K562 (cell line): ENCODE measurements at regions not wholly inside any gene's neighbourhood (a gene's known extent, or its start where the extent isn't known, plus 50 kb on each side); places are given as distances from the start of the nearest gene placed in this dataset.

Experiments used
- ATAC-seq: fragments of 200-7000 bp; cut with Tn5 transposase; 3 replicates; pipeline ENCODE4 v1.9.1; 2020; ENCODE audit warnings: moderate library complexity
- BruUV-seq: library from RNA; stranded (reverse); fragments of 400-500 nt; replicated peaks from 2 replicates; lab custom pipeline; 2021; lab: Mats Ljungman, UMichigan
- CTCF ChIA-PET: fragments of 300-600 bp; formaldehyde crosslinking; extraction: SDS; loops from one replicate; lab custom pipeline; 2021; ENCODE audit warnings: low intra/inter-chr PET ratio; lab: Yijun Ruan, JAX
- POLR2A ChIA-PET: fragments of 300-600, 350-650 bp; sonication (Branson Sonifier 250); formaldehyde crosslinking; extraction: SDS; loops from one replicate; lab custom pipeline; 2021; ENCODE audit warnings: antibody characterized with exemption, inconsistent platforms; lab: Yijun Ruan, JAX
- DNase-seq, 4 experiments: peaks; one replicate each; pipeline versions ENCODE4 v3.0.0 to v3.0.0-alpha.2; 2011 to 2018; ENCODE audit warnings: low spot score in 3 of 4, mixed read lengths in 3 of 4; ENCODE audit errors: extremely low read depth in 1 of 4
- FAIRE-seq: peaks from 2 replicates; lab custom pipeline; 2011; peaks lifted over from hg19 to GRCh38; lab: Jason Lieb, UNC
- H2AFZ ChIP-seq: 2 replicates; pipeline ENCODE4 v1.6.0; 2011; ENCODE audit warnings: low read depth, low read length, control low read depth, inconsistent platforms
- H3K27ac ChIP-seq: fragments of 200-600 bp; 3 replicates; pipeline ENCODE4 v1.8.0; 2011; ENCODE audit warnings: low read depth, mild to moderate bottlenecking, control low read depth, inconsistent platforms, low read length, moderate library complexity, mixed read lengths; ENCODE audit errors: extremely low read depth
- H3K27me3 ChIP-seq, 2 experiments: fragments of 300-600 bp in 1 of 2; 2 replicates in 1 of 2; 3 replicates in 1 of 2; pipeline versions ENCODE4 v1.6.0 to v1.8.0; 2011; ENCODE audit warnings: inconsistent platforms in 2 of 2, low read length in 2 of 2, mild to moderate bottlenecking in 1 of 2, mixed read lengths in 1 of 2, moderate library complexity in 1 of 2; ENCODE audit not compliant: control insufficient read depth in 2 of 2, insufficient read depth in 2 of 2
- H3K36me3 ChIP-seq: fragments of 300-600 bp; 3 replicates; pipeline ENCODE4 v1.8.0; 2011; ENCODE audit warnings: mild to moderate bottlenecking, low read length, inconsistent platforms; ENCODE audit not compliant: control insufficient read depth, insufficient read depth
- H3K4me1 ChIP-seq, 2 experiments: fragments of 200-600 bp in 1 of 2; replicated peaks in 1 of 2; 2 replicates in 1 of 2; 3 replicates in 1 of 2; pipeline versions ENCODE4 v1.5.1 to v1.8.0; 2011; ENCODE audit warnings: inconsistent platforms in 2 of 2, low read length in 2 of 2, mild to moderate bottlenecking in 1 of 2, mixed read lengths in 1 of 2, moderate library complexity in 1 of 2; ENCODE audit not compliant: control insufficient read depth in 2 of 2, insufficient read depth in 2 of 2
- H3K4me2 ChIP-seq: 2 replicates; pipeline ENCODE4 v1.6.1; 2011; ENCODE audit warnings: low read length, control low read depth, inconsistent platforms, mixed read lengths; ENCODE audit not compliant: insufficient read depth
- H3K4me3 ChIP-seq: fragments of 200-600 bp; sonication (generic), shearing (Covaris generic); 2 replicates; pipeline ENCODE4 v1.5.1; 2016; ENCODE audit warnings: control low read depth, inconsistent platforms
- H3K79me2 ChIP-seq: fragments of 200-600 bp; 3 replicates; pipeline ENCODE4 v1.8.0; 2011; ENCODE audit warnings: low read length, inconsistent platforms; ENCODE audit not compliant: control insufficient read depth, insufficient read depth
- H3K9ac ChIP-seq, 2 experiments: 2 replicates each; pipeline versions ENCODE4 v1.6.0 to v1.6.1; 2011; ENCODE audit warnings: low read depth in 2 of 2, low read length in 2 of 2, control low read depth in 1 of 2, inconsistent platforms in 1 of 2, mild to moderate bottlenecking in 1 of 2, mixed read lengths in 1 of 2; ENCODE audit not compliant: insufficient read depth in 1 of 2
- H3K9me1 ChIP-seq: one replicate; pipeline ENCODE4 v1.6.0; 2011; ENCODE audit warnings: inconsistent platforms, mild to moderate bottlenecking, low read length, moderate library complexity; ENCODE audit not compliant: control insufficient read depth, insufficient read depth
- H3K9me3 ChIP-seq: replicated peaks from 2 replicates; pipeline ENCODE4 v1.5.1; 2011; ENCODE audit warnings: low read depth, low read length, inconsistent platforms; ENCODE audit not compliant: control insufficient read depth, insufficient read depth
- H4K20me1 ChIP-seq: replicated peaks from 2 replicates; pipeline ENCODE4 v1.6.1; 2011; ENCODE audit warnings: low read length, inconsistent platforms, mixed read lengths; ENCODE audit not compliant: control insufficient read depth, insufficient read depth
- CUX1 ChIP-seq: fragments of 200-800 bp; sonication (Bioruptor generic); IDR thresholded peaks from 2 replicates; pipeline ENCODE4 v1.6.1; 2016; ENCODE audit warnings: missing genetic modification characterization, missing compliant biosample characterization
- FOXJ2 ChIP-seq: fragments of 200-800 bp; sonication (Bioruptor generic); IDR thresholded peaks from 2 replicates; pipeline ENCODE4 v1.6.1; 2016; ENCODE audit warnings: missing genetic modification characterization, missing compliant biosample characterization
- PCBP1 ChIP-seq: fragments of 200-400 bp; formaldehyde crosslinking; IDR thresholded peaks from 2 replicates; pipeline ENCODE4 v1.6.1; 2018; ENCODE audit warnings: mild to moderate bottlenecking, low read depth, low read length; ENCODE audit not compliant: poor library complexity, severe bottlenecking
- SP1 ChIP-seq: sonication (generic); formaldehyde crosslinking; IDR thresholded peaks from 2 replicates; pipeline ENCODE4 v1.8.1; 2022; ENCODE audit warnings: mild to moderate bottlenecking, missing genetic modification reagents
- ZNF165 ChIP-seq: fragments of 250-450 bp; sonication (Bioruptor Pico); IDR thresholded peaks from 2 replicates; pipeline ENCODE4 v1.4.0; 2020; ENCODE audit warnings: borderline replicate concordance
- ZNF263 ChIP-seq: sonication (generic); formaldehyde crosslinking; IDR thresholded peaks from 2 replicates; pipeline ENCODE4 v1.8.0; 2022; ENCODE audit warnings: mild to moderate bottlenecking, missing genetic modification reagents, borderline replicate concordance
- ZNF445 ChIP-seq: fragments of 250-450 bp; sonication (Bioruptor Pico); IDR thresholded peaks from 2 replicates; pipeline ENCODE4 v1.4.0; 2020; ENCODE audit warnings: low read depth, mild to moderate bottlenecking, moderate library complexity
- ZNF512 ChIP-seq: IDR thresholded peaks from 2 replicates; pipeline ENCODE4 v1.6.1; 2016; ENCODE audit warnings: missing genetic modification characterization, missing compliant biosample characterization
- WGBS: fragments of 100-300 bp; shearing (Covaris generic); methylation state at CpG from one replicate; pipeline ENCODE4 v1.1.6; 2016; ENCODE audit warnings: low coverage, mixed read lengths; ENCODE audit not compliant: insufficient coverage; ENCODE audit errors: missing lambda C conversion rate; 5-methylcytosine and 5-hydroxymethylcytosine counted together
- in situ Hi-C: fragments of 300-500 bp; cut with MboI; formaldehyde crosslinking; loops from 4 replicates; pipeline ENCODE4 v1.15.0; 2018; ENCODE audit warnings: inconsistent platforms, mixed read lengths
- intact Hi-C: fragments of 100-400 bp; cut with micrococcal nuclease; formaldehyde crosslinking; loops from 2 replicates; pipeline ENCODE4 v1.14.2; 2022
- TF ChIP-seq, protein P1 (sequence below): fragments of 450-650 bp; IDR thresholded peaks from 2 replicates; pipeline ENCODE4 v1.7.0; 2016; ENCODE audit warnings: borderline replicate concordance
- TF ChIP-seq, protein P2 (sequence below): fragments of 450-650 bp; IDR thresholded peaks from 2 replicates; pipeline ENCODE4 v1.7.1; 2018; ENCODE audit warnings: mild to moderate bottlenecking, low read depth; ENCODE audit not compliant: partially characterized antibody

DNA sequence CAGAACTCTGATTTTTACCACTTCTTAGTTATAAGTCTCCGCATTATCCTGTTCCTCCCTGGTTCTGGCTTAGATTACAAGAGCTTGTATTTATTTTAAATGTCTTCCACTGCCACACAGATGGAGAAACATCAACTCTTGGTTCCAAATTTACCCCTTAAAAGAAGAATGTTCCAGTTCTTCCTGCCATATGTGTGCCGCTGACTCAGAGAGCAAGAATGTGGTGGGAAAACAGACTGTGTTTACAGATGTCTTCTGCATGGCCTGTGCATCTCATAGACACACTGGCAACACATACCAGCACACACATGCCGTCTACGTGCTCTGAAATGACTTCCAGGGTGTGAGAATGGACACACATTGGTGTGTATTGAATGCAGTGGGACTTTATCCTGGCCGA, 383.0 kb downstream of the LRIG3 start (continued):
- TF ChIP-seq CUX1 (no peak), ZNF445 (no peak), ZNF165 (no peak)

DNA sequence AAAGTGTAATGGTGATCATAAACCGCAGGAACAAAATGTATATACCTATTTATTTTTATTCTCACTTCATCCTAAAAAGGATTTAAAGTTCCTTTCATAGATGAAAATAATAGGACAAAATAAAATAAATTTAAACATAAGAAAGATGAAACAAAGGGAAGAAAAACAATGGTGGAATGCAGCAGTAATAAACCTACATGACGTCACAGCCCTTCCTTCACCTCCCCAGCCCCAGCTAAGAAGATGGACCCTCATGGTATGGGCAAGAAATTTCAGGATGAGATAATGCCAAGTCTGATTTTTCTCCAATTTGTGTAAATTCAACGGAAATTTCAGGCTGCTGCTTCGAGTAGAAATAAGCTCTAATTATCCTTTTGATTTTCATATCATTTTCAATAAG, 381.0 kb downstream of the LRIG3 start:
- Histone ChIP-seq H3K4me2 (no peak overlapping the region), H3K9me1 (no peaks in the 10 kb centered on the region), H2AFZ (no peak overlapping the region), H3K27me3 (no peaks in the 10 kb centered on the region), H3K79me2 (no peaks in the 10 kb centered on the region), H3K9me3 (no peaks in the 10 kb centered on the region), H3K36me3 (no peaks in the 10 kb centered on the region), H3K27ac (no peak overlapping the region), H4K20me1 (no peaks in the 10 kb centered on the region), H3K9ac (no peak overlapping the region), H3K4me1 (no peaks in the 10 kb centered on the region), H3K4me3 (no peak overlapping the region)
- no peak for ATAC-seq
- POLR2A ChIA-PET = no interaction called here
- no peak for DNase-seq
- CTCF ChIA-PET = no interaction called here
- no TSS peak for BruUV-seq
- intact Hi-C loops (no loop called here), in situ Hi-C loops (no loop called here)
- FAIRE-seq = no peak
- 4% methylated on average over 4 of the region's 4 CpGs for WGBS
- TF ChIP-seq, protein P1, sequence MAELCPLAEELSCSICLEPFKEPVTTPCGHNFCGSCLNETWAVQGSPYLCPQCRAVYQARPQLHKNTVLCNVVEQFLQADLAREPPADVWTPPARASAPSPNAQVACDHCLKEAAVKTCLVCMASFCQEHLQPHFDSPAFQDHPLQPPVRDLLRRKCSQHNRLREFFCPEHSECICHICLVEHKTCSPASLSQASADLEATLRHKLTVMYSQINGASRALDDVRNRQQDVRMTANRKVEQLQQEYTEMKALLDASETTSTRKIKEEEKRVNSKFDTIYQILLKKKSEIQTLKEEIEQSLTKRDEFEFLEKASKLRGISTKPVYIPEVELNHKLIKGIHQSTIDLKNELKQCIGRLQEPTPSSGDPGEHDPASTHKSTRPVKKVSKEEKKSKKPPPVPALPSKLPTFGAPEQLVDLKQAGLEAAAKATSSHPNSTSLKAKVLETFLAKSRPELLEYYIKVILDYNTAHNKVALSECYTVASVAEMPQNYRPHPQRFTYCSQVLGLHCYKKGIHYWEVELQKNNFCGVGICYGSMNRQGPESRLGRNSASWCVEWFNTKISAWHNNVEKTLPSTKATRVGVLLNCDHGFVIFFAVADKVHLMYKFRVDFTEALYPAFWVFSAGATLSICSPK = no peak
- no peak for TF ChIP-seq PCBP1
- no peak for TF ChIP-seq FOXJ2 (tag)
- no peak for TF ChIP-seq ZNF512 (tag)
- TF ChIP-seq SP1 (CRISPR knock-in tag) = no peak
- TF ChIP-seq ZNF263 (CRISPR knock-in tag) = no peak
- TF ChIP-seq, protein P2, sequence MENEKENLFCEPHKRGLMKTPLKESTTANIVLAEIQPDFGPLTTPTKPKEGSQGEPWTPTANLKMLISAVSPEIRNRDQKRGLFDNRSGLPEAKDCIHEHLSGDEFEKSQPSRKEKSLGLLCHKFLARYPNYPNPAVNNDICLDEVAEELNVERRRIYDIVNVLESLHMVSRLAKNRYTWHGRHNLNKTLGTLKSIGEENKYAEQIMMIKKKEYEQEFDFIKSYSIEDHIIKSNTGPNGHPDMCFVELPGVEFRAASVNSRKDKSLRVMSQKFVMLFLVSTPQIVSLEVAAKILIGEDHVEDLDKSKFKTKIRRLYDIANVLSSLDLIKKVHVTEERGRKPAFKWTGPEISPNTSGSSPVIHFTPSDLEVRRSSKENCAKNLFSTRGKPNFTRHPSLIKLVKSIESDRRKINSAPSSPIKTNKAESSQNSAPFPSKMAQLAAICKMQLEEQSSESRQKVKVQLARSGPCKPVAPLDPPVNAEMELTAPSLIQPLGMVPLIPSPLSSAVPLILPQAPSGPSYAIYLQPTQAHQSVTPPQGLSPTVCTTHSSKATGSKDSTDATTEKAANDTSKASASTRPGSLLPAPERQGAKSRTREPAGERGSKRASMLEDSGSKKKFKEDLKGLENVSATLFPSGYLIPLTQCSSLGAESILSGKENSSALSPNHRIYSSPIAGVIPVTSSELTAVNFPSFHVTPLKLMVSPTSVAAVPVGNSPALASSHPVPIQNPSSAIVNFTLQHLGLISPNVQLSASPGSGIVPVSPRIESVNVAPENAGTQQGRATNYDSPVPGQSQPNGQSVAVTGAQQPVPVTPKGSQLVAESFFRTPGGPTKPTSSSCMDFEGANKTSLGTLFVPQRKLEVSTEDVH = no peak
